CD14-positive monocyte (primary cell): ENCODE measurements at regions not wholly inside any gene's neighbourhood (a gene's known extent, or its start where the extent isn't known, plus 50 kb on each side); places are given as distances from the start of the nearest gene placed in this dataset.

Experiments used
- DNase-seq, 3 donors: peaks; one replicate each; pipeline ENCODE4 v3.0.0-alpha.2; 2011 to 2022
- H2AFZ ChIP-seq: 2 replicates; pipeline ENCODE4 v1.6.0; 2012; ENCODE audit warnings: mild to moderate bottlenecking, low read depth, low read length, inconsistent platforms; ENCODE audit not compliant: insufficient read depth, poor library complexity, severe bottlenecking
- H3K27ac ChIP-seq, 2 donors: 1 replicate in 1 of 2; 2 replicates in 1 of 2; pipeline ENCODE4 v1.5.1; 2012 to 2013; ENCODE audit warnings: low read length in 2 of 2, control low read depth in 1 of 2, inconsistent platforms in 1 of 2, low read depth in 1 of 2, mild to moderate bottlenecking in 1 of 2
- H3K27me3 ChIP-seq, 2 donors: one replicate each; pipeline versions ENCODE4 v1.6.0 to v1.6.1; 2011 to 2013; ENCODE audit warnings: low read length in 2 of 2; ENCODE audit not compliant: control insufficient read depth in 2 of 2, insufficient read depth in 2 of 2
- H3K36me3 ChIP-seq, 2 donors: replicated peaks in 1 of 2; 1 replicate in 1 of 2; 2 replicates in 1 of 2; pipeline versions ENCODE4 v1.5.1 to v1.6.1; 2012 to 2013; ENCODE audit warnings: low read length in 2 of 2, control low read depth in 1 of 2, inconsistent platforms in 1 of 2, mild to moderate bottlenecking in 1 of 2; ENCODE audit not compliant: insufficient read depth in 2 of 2, control insufficient read depth in 1 of 2
- H3K4me1 ChIP-seq, 2 donors: 1 replicate in 1 of 2; 2 replicates in 1 of 2; pipeline versions ENCODE4 v1.5.1 to v1.6.1; 2012 to 2013; ENCODE audit warnings: low read length in 2 of 2, control low read depth in 1 of 2, inconsistent platforms in 1 of 2, mild to moderate bottlenecking in 1 of 2, moderate library complexity in 1 of 2; ENCODE audit not compliant: insufficient read depth in 2 of 2, control insufficient read depth in 1 of 2
- H3K4me2 ChIP-seq: replicated peaks from 2 replicates; pipeline ENCODE3; 2012; ENCODE audit warnings: low read length, moderate library complexity, mild to moderate bottlenecking; ENCODE audit not compliant: poor library complexity, severe bottlenecking; ENCODE audit errors: extremely low read depth
- H3K4me3 ChIP-seq, 3 experiments: fragments of 200-600 bp in 1 of 3; sonication (generic) in 1 of 3; replicated peaks in 1 of 3; 1 replicate in 2 of 3; 2 replicates in 1 of 3; pipeline ENCODE4 v1.5.1; 2011 to 2013; ENCODE audit warnings: low read length in 3 of 3, mild to moderate bottlenecking in 3 of 3, control low read depth in 2 of 3, low read depth in 2 of 3, inconsistent platforms in 1 of 3, moderate library complexity in 1 of 3
- H3K79me2 ChIP-seq: 2 replicates; pipeline ENCODE4 v1.6.0; 2012; ENCODE audit warnings: mild to moderate bottlenecking, control low read depth, inconsistent platforms, low read length, moderate library complexity; ENCODE audit not compliant: insufficient read depth
- H3K9ac ChIP-seq: 2 replicates; pipeline ENCODE4 v1.6.0; 2017; ENCODE audit warnings: low read length, mild to moderate bottlenecking; ENCODE audit not compliant: insufficient read depth, poor library complexity, severe bottlenecking
- H3K9me3 ChIP-seq, 2 donors: replicated peaks in 1 of 2; 1 replicate in 1 of 2; 2 replicates in 1 of 2; pipeline versions ENCODE4 v1.5.1 to v1.6.1; 2012 to 2013; ENCODE audit warnings: low read length in 2 of 2, control low read depth in 1 of 2; ENCODE audit not compliant: control insufficient read depth in 1 of 2, insufficient read depth in 1 of 2
- H4K20me1 ChIP-seq: 2 replicates; pipeline ENCODE4 v1.6.0; 2012; ENCODE audit warnings: mild to moderate bottlenecking, low read length, control low read depth, moderate library complexity; ENCODE audit not compliant: insufficient read depth
- H3K27ac Mint-ChIP-seq, 7 donors: one replicate each; pipeline ENCODE4 v1.8.0; 2020; ENCODE audit warnings: mild to moderate bottlenecking in 7 of 7, mixed read lengths in 7 of 7, moderate library complexity in 6 of 7, inconsistent platforms in 2 of 7
- H3K27me3 Mint-ChIP-seq, 3 donors: one replicate each; pipeline ENCODE4 v1.8.0; 2021 to 2022; ENCODE audit warnings: low read depth in 3 of 3, mild to moderate bottlenecking in 3 of 3, mixed read lengths in 3 of 3, moderate library complexity in 3 of 3, inconsistent platforms in 1 of 3
- H3K36me3 Mint-ChIP-seq, 2 donors: one replicate each; pipeline ENCODE4 v1.8.0; 2020; ENCODE audit warnings: mixed read lengths in 2 of 2, inconsistent platforms in 1 of 2, mild to moderate bottlenecking in 1 of 2
- H3K4me1 Mint-ChIP-seq: one replicate; pipeline ENCODE4 v1.8.0; 2020; ENCODE audit warnings: mild to moderate bottlenecking, mixed read lengths
- H3K4me3 Mint-ChIP-seq, 2 donors: one replicate each; pipeline ENCODE4 v1.8.0; 2020; ENCODE audit warnings: mild to moderate bottlenecking in 2 of 2, mixed read lengths in 2 of 2, moderate library complexity in 1 of 2
- H3K9me3 Mint-ChIP-seq, 7 donors: one replicate each; pipeline ENCODE4 v1.8.0; 2020 to 2022; ENCODE audit warnings: mixed read lengths in 7 of 7, mild to moderate bottlenecking in 6 of 7, moderate library complexity in 6 of 7, inconsistent platforms in 2 of 7
- WGBS: methylation state at CpG from one replicate; pipeline ENCODE4 v1.1.5; 2013; ENCODE audit warnings: missing lambda C conversion rate; ENCODE audit not compliant: insufficient coverage; 5-methylcytosine and 5-hydroxymethylcytosine counted together
- intact Hi-C, 2 donors: fragments of 100-400 bp; cut with micrococcal nuclease; formaldehyde crosslinking; loops; one replicate each; pipeline versions ENCODE4 v1.15.0 to v1.15.1; 2023
- TF ChIP-seq, protein P1 (sequence below): fragments of 200-600 bp; IDR thresholded peaks from one replicate; pipeline ENCODE4 v1.8.0; 2022; ENCODE audit warnings: antibody characterized with exemption, mild to moderate bottlenecking

- no peaks in the 10 kb centered on the region for H3K27me3 ChIP-seq
- DNase-seq = no peak
- no peaks in the 10 kb centered on the region for H3K9me3 ChIP-seq
- H3K4me1 ChIP-seq = no peaks in the 10 kb centered on the region
- Mint-ChIP-seq H3K27ac (no peak overlapping the region), H3K36me3 (no peaks in the 10 kb centered on the region), H3K27me3 (peaks cover 0 to 7% (median 0%) of the 10 kb centered on the region in 3 donors), H3K9me3 (peaks cover 0 to 2% (median 0%) of the 10 kb centered on the region in 7 donors), H3K4me1 (no peaks in the 10 kb centered on the region), H3K4me3 (no peak overlapping the region)
- TF ChIP-seq, protein P1, sequence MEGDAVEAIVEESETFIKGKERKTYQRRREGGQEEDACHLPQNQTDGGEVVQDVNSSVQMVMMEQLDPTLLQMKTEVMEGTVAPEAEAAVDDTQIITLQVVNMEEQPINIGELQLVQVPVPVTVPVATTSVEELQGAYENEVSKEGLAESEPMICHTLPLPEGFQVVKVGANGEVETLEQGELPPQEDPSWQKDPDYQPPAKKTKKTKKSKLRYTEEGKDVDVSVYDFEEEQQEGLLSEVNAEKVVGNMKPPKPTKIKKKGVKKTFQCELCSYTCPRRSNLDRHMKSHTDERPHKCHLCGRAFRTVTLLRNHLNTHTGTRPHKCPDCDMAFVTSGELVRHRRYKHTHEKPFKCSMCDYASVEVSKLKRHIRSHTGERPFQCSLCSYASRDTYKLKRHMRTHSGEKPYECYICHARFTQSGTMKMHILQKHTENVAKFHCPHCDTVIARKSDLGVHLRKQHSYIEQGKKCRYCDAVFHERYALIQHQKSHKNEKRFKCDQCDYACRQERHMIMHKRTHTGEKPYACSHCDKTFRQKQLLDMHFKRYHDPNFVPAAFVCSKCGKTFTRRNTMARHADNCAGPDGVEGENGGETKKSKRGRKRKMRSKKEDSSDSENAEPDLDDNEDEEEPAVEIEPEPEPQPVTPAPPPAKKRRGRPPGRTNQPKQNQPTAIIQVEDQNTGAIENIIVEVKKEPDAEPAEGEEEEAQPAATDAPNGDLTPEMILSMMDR = no peak
- H3K9ac ChIP-seq = no peak overlapping the region
- peak overlapping the region; percentile 11 for H2AFZ ChIP-seq
- intact Hi-C loops = no loop called here
- no peak overlapping the region for H3K27ac ChIP-seq
- no peak overlapping the region for H3K4me2 ChIP-seq
- H4K20me1 ChIP-seq = no peaks in the 10 kb centered on the region
- no peaks in the 10 kb centered on the region for H3K36me3 ChIP-seq
- H3K4me3 ChIP-seq = no peak overlapping the region
- WGBS = 60% methylated on average over 1 of the region's 10 CpGs
- H3K79me2 ChIP-seq = no peaks in the 10 kb centered on the region
Measured at GRCh38 chr7:152504816-152505215, 69.0 kb upstream of the KMT2C start.

DNA sequence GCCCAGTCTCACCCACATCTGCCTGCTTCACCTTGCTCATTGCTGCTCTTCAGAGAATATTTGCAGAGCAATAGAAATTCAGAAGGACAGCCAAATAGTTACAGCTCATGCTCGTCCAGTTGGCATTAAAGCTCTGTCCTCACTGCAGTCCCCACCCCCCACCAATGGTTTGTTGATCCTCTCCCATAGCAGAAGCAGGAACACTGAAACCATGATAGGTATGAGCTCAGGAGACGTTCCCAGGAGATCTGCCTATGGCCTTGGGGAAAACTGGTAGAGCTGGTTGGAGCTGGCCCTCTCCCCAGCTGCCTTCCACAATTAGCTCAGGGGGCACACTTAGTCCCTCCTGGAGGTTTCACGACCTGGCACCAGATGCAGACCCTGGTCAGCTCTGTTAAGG lies 68.6 kb upstream of the KMT2C start:
- no peaks in the 10 kb centered on the region for H3K9me3 ChIP-seq
- H3K4me1 ChIP-seq = no peaks in the 10 kb centered on the region
- H2AFZ ChIP-seq = peak overlapping the region; percentile 11
- Mint-ChIP-seq H3K4me3 (no peak overlapping the region), H3K9me3 (peaks cover 0 to 2% (median 0%) of the 10 kb centered on the region in 7 donors), H3K27me3 (peaks cover 0 to 3% (median 0%) of the 10 kb centered on the region in 3 donors), H3K27ac (no peak overlapping the region), H3K4me1 (no peaks in the 10 kb centered on the region), H3K36me3 (no peaks in the 10 kb centered on the region)
- H3K27me3 ChIP-seq = no peaks in the 10 kb centered on the region
- no peaks in the 10 kb centered on the region for H3K36me3 ChIP-seq
- H3K79me2 ChIP-seq = no peaks in the 10 kb centered on the region
- intact Hi-C loops = no loop called here
- DNase-seq = no peak
- H4K20me1 ChIP-seq = no peaks in the 10 kb centered on the region
- H3K9ac ChIP-seq = no peak overlapping the region
- no peak overlapping the region for H3K27ac ChIP-seq
- no peak overlapping the region for H3K4me2 ChIP-seq
- WGBS = 86% methylated on average over 1 of the region's 3 CpGs
- H3K4me3 ChIP-seq = no peak overlapping the region
- TF ChIP-seq, protein P1 = no peak
